ENCODE measurements at regions not wholly inside any gene's neighbourhood (a gene's known extent, or its start where the extent isn't known, plus 50 kb on each side); places are given as distances from the start of the nearest gene placed in this dataset.
"Not testable (repeated sequence)": the region's sequence is repeated elsewhere in the genome, so short reads cannot be mapped to it uniquely, and the experiment has no call there.

DNA sequence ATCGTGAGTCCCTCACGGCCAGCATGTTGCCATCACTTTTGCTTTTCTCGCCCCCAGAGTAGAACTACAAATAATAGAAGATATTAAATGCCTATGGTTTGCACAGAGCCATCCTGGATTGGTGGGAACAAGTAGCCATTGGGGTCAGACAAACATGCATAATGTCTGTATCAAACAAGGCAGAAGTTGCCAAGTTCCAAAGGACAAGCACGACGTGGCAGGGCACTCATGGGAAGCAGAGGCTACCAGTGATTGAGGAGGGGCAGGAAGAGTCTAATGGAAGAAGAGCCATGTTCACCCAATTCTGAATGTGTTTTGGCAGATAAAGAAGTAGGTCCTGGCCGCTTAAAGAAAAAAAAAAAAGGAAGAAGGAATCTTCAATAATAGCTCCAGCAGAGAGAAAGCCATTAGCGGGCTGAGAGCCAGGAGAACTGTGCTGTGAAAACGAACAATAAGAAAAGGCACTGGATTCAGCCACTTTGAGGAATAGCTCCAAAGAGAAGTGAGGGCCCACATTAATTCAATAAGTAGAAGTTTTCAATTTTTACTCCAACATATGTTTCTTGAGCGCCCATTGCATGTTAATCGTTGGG lies 153.7 kb upstream of the ADCY2 start:
- DNase-seq: no peak

- no peak for DNase-seq
Measured at GRCh38 chr5:7244208-7244607, 151.7 kb upstream of the ADCY2 start.

DNA sequence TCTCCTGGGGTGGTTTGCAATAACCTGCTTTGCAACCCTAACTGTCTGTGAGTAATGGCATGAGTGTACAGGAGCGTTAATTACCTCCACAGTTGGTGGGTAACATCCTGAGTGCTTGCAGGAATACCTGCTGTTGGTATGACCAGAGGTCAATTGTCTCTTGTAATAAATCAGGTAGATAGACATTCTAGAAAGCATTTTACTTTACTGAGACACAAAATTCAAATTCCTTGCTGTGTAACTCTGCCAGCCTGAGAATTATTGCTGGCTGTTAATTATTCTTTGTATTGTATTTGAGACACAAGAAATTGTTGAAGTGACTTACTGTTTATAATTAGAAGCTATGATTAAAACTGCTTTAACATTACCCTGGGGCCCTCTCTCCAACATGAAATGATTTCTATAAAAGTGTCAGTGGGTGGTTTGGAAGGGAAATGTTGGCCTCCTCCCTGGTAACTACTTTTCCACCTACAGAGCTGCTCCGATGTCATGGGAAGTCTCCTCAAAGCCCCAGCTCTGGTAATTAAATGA lies 150.8 kb upstream of the ADCY2 start:
- no peak for DNase-seq

- no peak for DNase-seq
Measured at GRCh38 chr5:7246287-7246686, 149.7 kb upstream of the ADCY2 start.

GRCh38 chr5:7250004-7250403 lies 145.9 kb upstream of the ADCY2 start:
- DNase-seq: no peak

GRCh38 chr5:7250611-7251010 lies 145.3 kb upstream of the ADCY2 start:
- no peak for DNase-seq

DNA sequence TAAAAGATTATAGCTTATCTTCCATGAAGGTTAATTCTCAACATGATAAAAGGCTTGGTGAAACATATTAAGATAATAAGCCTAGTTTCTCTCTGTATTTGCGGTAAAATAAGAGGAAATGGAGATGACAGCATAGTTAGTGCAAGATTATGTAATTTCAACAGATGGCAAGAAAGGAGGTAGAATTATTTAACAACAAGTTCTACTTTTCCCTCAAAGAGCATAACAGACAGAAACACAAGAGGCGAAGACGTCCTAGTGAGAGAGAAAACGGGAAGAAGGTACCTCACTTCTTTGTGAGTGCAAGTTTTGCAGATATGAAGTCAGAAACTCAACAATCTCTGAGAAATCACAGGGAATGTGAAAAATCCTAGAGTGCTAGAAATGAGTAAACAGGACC lies 144.8 kb upstream of the ADCY2 start:
- DNase-seq: no peak

DNA sequence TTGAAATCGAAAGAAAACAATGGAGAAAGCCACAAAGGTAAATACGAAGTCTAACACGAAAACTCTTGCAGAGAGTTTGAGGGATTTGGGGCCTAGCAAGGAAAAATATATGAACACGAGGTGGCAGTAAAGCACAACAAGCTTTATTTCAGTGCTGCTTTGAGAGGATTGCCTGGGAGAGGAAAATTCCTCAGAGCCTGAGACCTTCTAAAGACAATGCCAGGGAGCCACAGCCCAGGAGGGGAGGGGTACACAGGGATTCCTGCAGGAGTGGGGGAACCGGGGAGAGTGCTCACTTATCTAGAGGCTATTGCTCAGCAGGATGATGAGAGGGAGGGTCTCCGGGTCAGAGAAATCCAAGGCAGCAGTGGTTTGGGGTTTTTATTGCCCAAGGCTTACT lies 134.9 kb upstream of the ADCY2 start:
- DNase-seq: peak in 1 of 5 experiments; percentile 15

DNA sequence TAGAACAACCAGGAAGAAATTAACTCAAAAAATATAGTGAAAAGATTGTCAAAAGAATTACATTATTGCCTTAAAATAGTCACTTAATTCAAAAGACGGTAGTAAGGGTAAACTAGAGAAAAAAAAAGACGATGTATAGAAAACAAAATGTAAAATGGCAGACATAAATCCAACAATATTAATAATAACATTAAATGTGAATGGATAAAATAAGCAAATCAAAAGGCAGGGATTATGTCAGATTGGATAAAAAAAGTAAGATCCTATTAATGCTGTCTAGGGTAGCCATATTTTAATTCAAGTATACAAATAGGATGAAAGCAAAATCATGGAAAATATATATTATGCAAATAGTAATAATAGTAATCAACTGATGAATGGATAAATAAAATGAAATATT lies 134.0 kb upstream of the ADCY2 start:
- DNase-seq: no peak

- not testable (repeated sequence) for DNase-seq
Measured at GRCh38 chr5:7263398-7264015, 132.4 kb upstream of the ADCY2 start.

DNA sequence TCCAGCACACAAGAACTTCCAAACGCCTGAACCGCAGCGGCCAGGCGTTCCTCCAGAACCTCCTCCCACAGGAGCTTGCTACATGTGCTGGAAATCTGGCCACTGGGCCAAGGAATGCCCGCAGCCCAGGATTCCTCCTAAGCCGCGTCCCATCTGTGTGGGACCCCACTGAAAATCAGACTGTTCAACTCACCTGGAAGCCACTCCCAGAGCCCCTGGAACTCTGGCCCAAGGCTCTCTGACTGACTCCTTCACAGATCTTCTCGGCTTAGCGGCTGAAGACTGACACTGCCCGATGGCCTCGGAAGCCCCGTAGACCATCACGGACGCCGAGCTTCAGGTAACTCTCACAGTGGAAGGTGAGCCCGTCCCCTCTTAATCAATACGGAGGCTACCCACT lies 130.2 kb upstream of the ADCY2 start:
- not testable (repeated sequence) for DNase-seq

- DNase-seq: not testable (repeated sequence)
Measured at GRCh38 chr5:7268722-7269121, 127.2 kb upstream of the ADCY2 start.

DNA sequence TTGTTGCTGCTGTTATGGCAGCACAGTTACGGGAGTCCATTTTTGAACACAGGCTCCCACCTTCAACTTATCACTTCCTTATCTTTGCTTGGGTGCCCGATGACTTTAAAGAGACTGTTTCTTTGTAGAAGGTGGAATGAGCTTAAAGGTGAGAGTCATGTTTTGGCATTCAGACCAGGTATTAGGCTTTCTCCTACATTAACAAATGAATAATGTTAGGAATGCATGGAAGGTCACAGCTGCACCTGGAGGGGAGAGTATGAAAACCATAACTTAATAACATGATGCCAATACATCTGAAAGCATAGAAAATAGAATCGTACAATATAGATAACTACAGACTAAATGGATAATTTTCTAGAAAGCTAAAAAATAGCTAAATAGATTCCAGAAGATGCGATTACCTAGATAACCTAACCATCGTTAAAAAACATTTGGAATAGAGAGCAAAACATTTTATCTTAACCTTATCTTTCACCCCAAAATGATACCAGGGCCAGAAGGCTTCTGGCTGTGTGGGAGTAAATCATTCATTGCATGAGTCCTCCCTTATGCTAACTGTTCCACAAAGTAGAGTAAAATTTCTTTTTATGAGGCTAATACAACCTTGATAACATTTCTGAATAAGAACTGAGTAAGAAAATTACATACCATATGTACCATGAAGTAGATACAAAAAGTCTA lies 126.2 kb upstream of the ADCY2 start:
- DNase-seq: no peak

DNA sequence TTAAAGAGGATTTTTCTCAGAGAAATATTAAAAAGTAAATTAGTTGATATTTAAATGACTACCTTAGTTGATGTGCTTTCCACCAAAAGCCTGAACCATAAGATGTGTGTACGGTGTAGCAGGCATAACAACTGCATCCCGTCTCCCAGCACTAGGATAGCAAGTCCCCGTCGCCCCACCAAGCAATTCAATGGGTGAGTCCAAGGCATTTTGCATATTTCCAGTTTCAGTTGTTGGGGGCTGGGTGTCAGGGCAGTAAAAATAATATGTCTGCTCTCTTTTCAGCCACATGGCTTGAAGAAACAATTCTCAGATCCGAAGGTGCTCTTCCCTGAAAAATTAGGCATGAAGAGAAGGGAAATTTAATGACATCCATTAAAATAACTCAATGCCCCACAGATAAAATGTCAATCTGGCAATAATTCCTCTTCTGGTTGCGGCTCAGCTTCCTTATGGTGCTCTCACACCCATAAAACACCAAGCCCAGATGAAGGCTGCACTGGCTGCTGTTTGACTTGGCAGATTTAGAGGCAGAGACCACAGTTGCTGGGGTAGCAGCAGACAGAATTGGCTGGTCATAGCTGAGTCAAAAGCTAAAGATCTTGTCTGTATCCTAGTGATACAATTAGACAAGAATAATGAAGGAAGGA lies 124.4 kb upstream of the ADCY2 start:
- DNase-seq: no peak

DNA sequence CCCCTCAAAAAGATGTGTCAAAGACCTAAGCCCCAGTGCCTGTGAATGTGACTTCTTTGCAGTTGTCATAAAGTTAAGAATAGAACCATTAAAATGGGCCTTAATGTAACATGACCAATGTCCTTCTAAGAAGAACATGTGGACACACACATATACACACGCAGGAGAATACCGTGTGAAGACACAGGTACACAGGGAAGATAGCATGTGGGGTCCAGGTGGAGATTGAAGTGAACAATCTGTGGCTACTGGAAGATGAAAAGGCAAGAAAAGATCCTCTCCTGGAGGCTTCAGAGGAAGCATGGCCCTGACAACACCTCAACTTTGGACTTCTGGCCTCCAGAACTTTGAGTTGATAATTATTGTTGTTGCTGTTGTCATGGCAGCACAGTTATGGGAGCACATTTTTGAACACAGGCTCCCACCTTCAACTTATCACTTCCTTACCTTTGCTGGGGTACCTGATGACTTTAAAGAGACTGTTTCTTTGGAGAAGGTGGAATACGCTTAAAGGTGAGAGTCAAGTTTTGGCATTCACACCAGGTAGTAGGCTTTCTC lies 123.5 kb upstream of the ADCY2 start:
- no peak for DNase-seq

- DNase-seq: no peak
Measured at GRCh38 chr5:7274203-7274602, 121.7 kb upstream of the ADCY2 start.

DNA sequence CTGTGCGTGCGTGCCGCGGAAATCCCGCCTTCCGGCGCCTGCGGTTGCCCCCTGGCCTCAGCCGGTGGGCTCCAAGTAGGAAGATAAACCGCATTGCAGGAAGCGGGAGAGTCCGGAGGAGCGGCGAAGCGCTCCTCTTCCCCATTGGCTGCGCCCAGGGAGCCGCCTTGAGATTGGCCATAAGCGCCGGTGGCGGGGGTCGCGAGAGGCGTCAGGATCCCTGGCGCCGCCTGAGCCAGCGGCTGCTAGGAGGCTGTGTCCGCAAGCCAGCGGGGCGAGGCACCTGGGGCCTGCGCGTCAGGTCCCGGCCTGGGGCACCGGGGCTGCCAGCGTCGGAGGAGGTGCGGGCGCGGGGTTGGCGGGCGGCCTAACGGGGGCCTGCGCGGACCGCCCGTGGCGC lies 106.3 kb upstream of the ADCY2 start:
- not testable (repeated sequence) for DNase-seq

DNA sequence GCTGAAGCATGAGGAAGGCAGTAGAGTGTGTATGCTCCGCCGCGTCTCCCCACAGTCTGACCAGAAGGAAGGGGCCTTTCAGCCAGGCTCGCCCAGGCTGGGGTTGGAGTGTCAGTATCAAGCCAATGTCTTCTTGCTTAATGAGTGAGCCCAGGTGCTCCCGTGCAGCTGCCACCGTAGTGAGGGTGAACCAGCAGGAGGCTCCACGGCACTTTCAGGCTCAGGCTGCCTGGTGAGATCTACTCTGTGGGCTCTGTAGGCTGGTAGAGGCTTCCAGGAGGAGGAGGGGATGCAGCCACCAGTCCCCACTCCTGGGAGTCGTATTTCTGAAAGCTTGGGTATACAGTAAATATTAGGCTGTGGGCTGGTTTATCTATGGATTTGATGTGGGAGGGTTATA lies 98.1 kb upstream of the ADCY2 start:
- DNase-seq: not testable (repeated sequence)

GRCh38 chr5:7299731-7300130 lies 96.2 kb upstream of the ADCY2 start:
- DNase-seq: not testable (repeated sequence)

- not testable (repeated sequence) for DNase-seq
Measured at GRCh38 chr5:7305000-7305674, 90.8 kb upstream of the ADCY2 start.

GRCh38 chr5:7306556-7306955 lies 89.4 kb upstream of the ADCY2 start:
- DNase-seq: peak in 1 of 5 experiments; percentile 10

DNA sequence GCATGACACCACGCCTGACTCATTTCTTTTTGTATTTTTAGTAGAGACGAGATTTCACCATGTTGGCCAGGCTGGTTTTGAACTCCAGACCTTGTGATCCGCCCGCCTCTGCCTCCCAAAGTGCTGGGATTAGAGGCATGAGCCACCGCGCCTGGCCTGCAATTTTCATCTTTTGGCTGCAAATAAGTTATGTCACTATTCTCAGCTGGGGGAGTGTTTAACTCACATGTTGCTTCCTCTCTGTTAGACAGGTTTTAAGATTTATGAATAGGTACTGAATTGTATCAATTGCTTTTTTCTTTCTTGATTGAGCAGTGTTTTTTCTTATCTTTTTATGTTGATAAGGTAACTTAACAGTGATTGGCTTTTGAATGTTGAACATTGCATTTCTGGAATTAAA lies 88.2 kb upstream of the ADCY2 start:
- not testable (repeated sequence) for DNase-seq

DNA sequence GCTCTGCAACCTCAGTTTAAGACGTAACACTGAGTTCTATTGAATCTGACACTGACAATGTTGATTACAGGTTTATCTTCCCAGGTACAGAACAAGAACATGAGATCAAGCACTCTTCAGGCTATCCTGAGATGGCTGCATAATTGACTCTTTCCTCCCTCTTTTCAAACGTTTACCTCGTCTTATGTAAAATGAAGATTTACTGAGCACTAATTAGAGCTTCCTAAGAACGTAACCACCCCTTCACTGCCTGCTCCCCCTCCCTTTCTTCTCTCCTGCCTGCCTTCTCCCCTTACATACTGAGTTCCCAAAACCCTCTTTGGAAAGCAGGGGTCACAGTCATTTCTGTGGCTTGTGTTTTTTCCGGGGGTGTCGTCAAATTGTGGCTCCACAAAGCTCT lies 86.2 kb upstream of the ADCY2 start:
- not testable (repeated sequence) for DNase-seq
